Sigmoid colon (tissue), 3 donors: ENCODE measurements at regions not wholly inside any gene's neighbourhood (a gene's known extent, or its start where the extent isn't known, plus 50 kb on each side); places are given as distances from the start of the nearest gene placed in this dataset.

Experiments used
- CTCF ChIP-seq, 4 experiments: fragments of 450-650 bp in 3 of 4; fragments of 200-600 bp in 1 of 4; IDR thresholded peaks; one replicate each; pipeline ENCODE4 v1.5.1; 2016 to 2019; ENCODE audit warnings: antibody characterized with exemption in 4 of 4, mild to moderate bottlenecking in 3 of 4, moderate library complexity in 2 of 4
- POLR2A ChIP-seq, 2 donors: fragments of 450-650 bp; IDR thresholded peaks; one replicate each; pipeline ENCODE4 v1.6.1; 2016; ENCODE audit warnings: antibody characterized with exemption in 2 of 2, mild to moderate bottlenecking in 2 of 2, moderate library complexity in 2 of 2

GRCh38 chr5:66410122-66410521 lies 186.1 kb upstream of the MAST4 start:
- TF ChIP-seq CTCF (IDR thresholded peaks at IDR 0.05) (no peak), POLR2A (IDR thresholded peaks at IDR 0.05) (no peak)
